SJCRH30 (cell line): ENCODE measurements at regions not wholly inside any gene's neighbourhood (a gene's known extent, or its start where the extent isn't known, plus 50 kb on each side); places are given as distances from the start of the nearest gene placed in this dataset.
A peak's percentile ranks its signal among the peaks of the same experiment; 100 is the strongest.

Experiments
- DNase-seq, 2 experiments: peaks; one replicate each; pipeline ENCODE4 v3.0.0-alpha.2; 2015 to 2020
- H3K27ac ChIP-seq: fragments of 250-450 bp; sonication (Bioruptor Pico); 2 replicates; pipeline ENCODE4 v1.5.1; 2020; ENCODE audit warnings: mild to moderate bottlenecking, moderate library complexity
- H3K27me3 ChIP-seq: fragments of 250-450 bp; sonication (Bioruptor Pico); 2 replicates; pipeline ENCODE4 v1.5.1; 2020; ENCODE audit warnings: mild to moderate bottlenecking, moderate library complexity
- H3K36me3 ChIP-seq: fragments of 250-450 bp; sonication (Bioruptor Pico); 2 replicates; pipeline ENCODE4 v1.5.1; 2020; ENCODE audit warnings: mild to moderate bottlenecking, moderate library complexity
- H3K4me1 ChIP-seq: fragments of 250-450 bp; sonication (Bioruptor Pico); 2 replicates; pipeline ENCODE4 v1.5.1; 2020; ENCODE audit warnings: mild to moderate bottlenecking, moderate library complexity
- H3K4me3 ChIP-seq: fragments of 250-450 bp; sonication (Bioruptor Pico); 2 replicates; pipeline ENCODE4 v1.5.1; 2020; ENCODE audit warnings: mild to moderate bottlenecking, moderate library complexity
- H3K9me3 ChIP-seq: fragments of 250-450 bp; sonication (Bioruptor Pico); replicated peaks from 2 replicates; pipeline ENCODE4 v1.5.1; 2020; ENCODE audit warnings: mild to moderate bottlenecking, moderate library complexity

DNA sequence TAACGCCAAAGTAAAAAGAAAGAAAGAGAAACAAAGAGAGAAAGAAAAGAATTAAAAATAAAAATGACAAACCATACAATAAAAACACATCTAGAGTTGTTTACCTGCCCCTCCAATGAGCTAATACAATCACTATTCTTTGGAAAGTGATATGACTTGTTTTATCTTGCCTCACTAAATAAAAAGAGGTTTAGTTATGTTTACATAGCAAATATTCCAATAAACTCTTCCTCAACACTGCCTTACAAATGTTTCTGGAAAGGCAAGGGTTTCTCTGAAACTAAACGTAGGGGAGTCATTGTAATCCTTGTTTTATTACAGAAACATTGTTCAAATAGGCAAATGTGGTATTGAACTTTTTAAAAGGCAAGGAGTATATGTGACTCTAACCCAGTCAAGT, 396.2 kb downstream of the EPM2A start:
- Histone ChIP-seq H3K27ac (no peak overlapping the region), H3K36me3 (no peaks in the 10 kb centered on the region), H3K4me1 (no peaks in the 10 kb centered on the region), H3K27me3 (no peaks in the 10 kb centered on the region), H3K4me3 (no peak overlapping the region), H3K9me3 (no peaks in the 10 kb centered on the region)
- DNase-seq = no peak

DNA sequence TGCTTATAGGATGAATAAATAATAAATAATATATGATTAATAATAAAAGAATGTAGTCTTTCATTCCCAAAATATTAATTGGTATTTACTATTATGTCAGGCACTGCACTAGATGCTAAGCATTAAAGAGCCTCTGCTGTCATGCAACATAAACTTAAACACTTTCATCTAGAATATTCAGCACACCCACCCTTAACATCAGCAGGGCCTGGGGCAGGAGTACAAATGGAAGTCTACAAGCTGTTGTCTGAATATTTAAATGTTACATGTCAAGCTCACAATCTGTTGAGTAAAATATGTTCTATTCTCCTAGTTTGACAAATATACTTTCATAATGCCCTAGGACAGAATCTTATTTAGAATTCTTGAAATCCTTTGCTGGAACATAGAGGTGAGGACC, 395.1 kb downstream of the EPM2A start:
- Histone ChIP-seq H3K27me3 (no peaks in the 10 kb centered on the region), H3K4me1 (no peaks in the 10 kb centered on the region)
- DNase-seq = no peak

DNA sequence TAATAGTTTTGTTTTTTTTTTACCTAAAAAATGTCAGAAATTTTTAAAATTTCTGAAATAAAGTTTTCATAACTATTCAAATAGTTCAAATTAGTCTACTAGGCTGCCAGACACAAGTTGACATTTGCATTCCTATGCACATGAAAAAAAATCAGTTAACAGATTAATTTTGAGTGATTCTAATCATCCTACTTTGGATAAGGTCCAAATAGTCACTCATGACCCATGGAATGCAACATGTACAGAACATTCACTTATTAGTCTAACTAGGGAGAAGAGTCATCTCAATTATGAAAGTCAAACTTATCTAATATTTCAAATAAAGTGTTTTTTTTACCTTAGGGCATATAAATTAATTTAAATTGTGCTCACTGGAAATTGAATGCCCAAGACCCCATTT, 390.2 kb downstream of the EPM2A start:
- Histone ChIP-seq H3K27ac (no peak overlapping the region), H3K27me3 (no peaks in the 10 kb centered on the region), H3K36me3 (no peaks in the 10 kb centered on the region), H3K4me3 (no peak overlapping the region), H3K4me1 (no peaks in the 10 kb centered on the region), H3K9me3 (no peaks in the 10 kb centered on the region)
- DNase-seq = no peak

More for the DNA sequence above, 395.1 kb downstream of the EPM2A start:
- Histone ChIP-seq H3K36me3 (no peaks in the 10 kb centered on the region), H3K4me3 (no peak overlapping the region), H3K27ac (no peak overlapping the region), H3K9me3 (no peaks in the 10 kb centered on the region)

DNA sequence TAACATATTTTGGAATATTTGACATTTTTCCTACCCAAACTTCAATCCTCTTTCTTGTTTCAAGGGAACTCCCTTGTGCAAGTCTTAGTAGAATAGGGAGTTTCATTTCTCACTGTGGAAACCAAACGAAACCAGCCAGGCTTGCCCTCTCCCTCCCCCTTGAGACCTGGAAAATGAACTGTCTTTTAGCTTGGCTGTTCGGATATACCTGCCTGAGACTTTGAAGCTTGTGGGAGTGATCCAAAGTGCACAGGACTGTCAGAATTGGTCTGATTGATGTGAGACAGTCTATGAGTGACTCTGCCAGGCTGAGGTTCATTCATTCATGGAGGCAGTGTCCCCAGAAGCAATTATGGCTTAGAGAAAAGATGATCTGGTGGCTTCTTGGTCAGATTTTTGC, 388.1 kb downstream of the EPM2A start:
- Histone ChIP-seq H3K9me3 (no peaks in the 10 kb centered on the region), H3K27me3 (no peaks in the 10 kb centered on the region)
- DNase-seq = no peak

DNA sequence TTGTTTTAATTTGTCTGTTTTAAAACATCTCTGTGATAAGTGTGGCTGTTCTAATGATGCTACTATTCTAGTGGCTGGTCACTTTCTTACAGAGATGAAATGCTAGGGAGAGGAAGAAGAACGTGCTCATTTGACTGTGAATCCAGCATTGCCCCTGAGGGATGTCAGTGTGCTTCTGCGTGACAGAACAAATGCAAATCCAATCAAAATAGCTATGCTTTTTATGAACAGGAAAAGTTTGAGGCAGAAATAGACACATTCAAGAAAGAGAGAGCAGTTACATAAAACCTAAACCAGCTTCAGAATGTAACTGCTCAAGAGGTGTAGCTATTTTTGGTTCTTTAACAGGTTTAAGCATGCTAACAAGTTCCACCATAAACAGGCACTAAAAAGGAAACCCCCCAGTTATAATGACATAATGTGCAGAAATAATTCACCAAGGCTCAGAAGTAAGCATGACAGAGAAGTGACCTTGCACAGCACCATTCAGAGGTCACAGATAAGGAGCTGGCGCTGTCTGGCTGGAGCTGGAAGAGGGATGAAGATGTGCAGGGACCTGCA, 385.3 kb downstream of the EPM2A start:
- Histone ChIP-seq H3K9me3 (no peaks in the 10 kb centered on the region), H3K36me3 (no peaks in the 10 kb centered on the region), H3K4me3 (no peak overlapping the region), H3K27ac (no peak overlapping the region), H3K27me3 (no peaks in the 10 kb centered on the region), H3K4me1 (no peaks in the 10 kb centered on the region)
- DNase-seq = no peak

More for the DNA sequence above, 388.1 kb downstream of the EPM2A start:
- no peaks in the 10 kb centered on the region for H3K36me3 ChIP-seq
- no peaks in the 10 kb centered on the region for H3K4me1 ChIP-seq
- no peak overlapping the region for H3K4me3 ChIP-seq
- no peak overlapping the region for H3K27ac ChIP-seq

DNA sequence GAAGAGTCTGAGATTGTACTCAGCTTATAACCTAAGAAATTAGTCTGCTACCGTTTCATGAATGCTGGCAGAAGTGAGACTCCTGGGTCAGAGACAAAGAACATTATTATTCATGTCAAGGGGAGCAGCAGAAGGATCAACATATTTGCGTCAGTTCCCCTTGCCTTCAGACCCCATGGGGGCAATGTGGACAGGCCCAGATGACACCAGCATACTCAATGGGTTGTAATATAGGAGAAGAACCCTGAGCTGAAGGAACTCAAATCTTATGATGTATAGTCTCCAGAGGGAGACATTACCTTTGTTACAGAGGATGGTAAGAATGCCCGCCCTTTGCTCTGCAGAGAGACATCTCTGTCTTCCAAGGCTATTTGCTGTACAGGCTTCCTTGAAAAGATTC, 384.4 kb downstream of the EPM2A start:
- Histone ChIP-seq H3K9me3 (no peaks in the 10 kb centered on the region), H3K27me3 (no peaks in the 10 kb centered on the region), H3K27ac (no peak overlapping the region), H3K4me1 (no peaks in the 10 kb centered on the region), H3K4me3 (no peak overlapping the region), H3K36me3 (no peaks in the 10 kb centered on the region)
- DNase-seq = no peak

DNA sequence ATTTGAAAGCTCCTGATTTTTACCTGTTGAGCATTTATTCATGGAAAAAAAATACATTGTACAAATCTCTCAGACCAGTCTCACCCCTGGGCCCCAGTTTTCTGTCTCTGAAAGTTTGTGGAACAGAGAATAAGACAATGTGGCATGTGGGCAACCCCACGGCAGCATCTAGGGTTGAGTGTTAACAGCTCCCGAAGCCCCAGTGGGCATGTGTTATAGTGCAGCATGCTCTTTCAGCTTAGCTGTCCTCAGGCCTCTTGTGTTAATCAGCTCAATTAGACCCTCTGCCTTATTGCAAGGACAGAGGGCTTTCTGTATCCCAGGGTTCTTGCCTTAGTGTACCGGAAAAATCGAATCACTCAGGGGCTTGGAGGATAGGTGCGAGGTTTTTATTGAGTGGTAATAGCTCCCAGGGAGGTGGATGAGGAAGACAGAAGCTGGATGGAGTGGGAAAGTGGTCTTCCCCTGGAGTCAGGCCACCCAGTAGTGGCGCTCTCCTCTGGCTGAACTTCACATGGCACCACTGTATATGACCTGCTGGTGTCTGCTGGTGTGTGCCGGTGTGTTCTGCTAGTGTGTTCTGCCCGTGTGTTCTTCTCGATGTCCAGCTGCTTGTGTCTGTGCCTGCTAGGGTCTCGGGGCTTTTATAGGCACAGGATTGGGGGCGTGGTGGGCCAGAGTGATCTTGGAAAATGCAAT, 382.8 kb downstream of the EPM2A start:
- H3K4me3 ChIP-seq = no peak overlapping the region
- no peaks in the 10 kb centered on the region for H3K27me3 ChIP-seq
- no peak for DNase-seq
- no peaks in the 10 kb centered on the region for H3K36me3 ChIP-seq
- H3K9me3 ChIP-seq = no peaks in the 10 kb centered on the region
- no peak overlapping the region for H3K27ac ChIP-seq
- no peaks in the 10 kb centered on the region for H3K4me1 ChIP-seq

- H3K36me3 ChIP-seq = no peaks in the 10 kb centered on the region
- no peaks in the 10 kb centered on the region for H3K4me1 ChIP-seq
- DNase-seq = peak in 1 of 2 experiments; percentile 13
- no peaks in the 10 kb centered on the region for H3K9me3 ChIP-seq
- H3K27me3 ChIP-seq = no peaks in the 10 kb centered on the region
- no peak overlapping the region for H3K27ac ChIP-seq
- no peak overlapping the region for H3K4me3 ChIP-seq
These were observed 374.5 kb downstream of the EPM2A start for GRCh38 chr6:145360865-145361264.

- Histone ChIP-seq H3K4me3 (no peak overlapping the region), H3K27me3 (no peaks in the 10 kb centered on the region), H3K27ac (no peak overlapping the region), H3K4me1 (no peaks in the 10 kb centered on the region), H3K36me3 (no peaks in the 10 kb centered on the region), H3K9me3 (no peaks in the 10 kb centered on the region)
- DNase-seq = no peak
These were observed 368.2 kb downstream of the EPM2A start for GRCh38 chr6:145367149-145367548.

DNA sequence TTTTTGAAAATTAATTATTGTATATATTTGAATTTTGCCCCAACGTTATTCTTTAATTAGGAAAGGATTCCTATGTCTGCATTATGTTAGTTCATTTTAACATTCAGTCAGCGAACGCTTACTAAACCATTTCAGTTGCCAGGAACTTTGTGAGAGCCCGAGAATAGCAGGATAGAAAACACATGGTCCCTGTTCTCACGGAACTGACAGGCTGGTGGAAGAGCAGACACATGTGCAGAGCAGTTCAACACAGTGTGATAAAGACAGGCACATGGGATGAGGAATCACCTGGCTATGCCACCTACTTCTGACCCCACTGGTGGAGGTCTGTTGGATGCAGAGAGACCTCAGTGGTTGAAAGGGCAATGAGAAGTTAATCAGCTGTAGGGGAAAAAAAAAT, 367.2 kb downstream of the EPM2A start:
- Histone ChIP-seq H3K4me3 (no peak overlapping the region), H3K27me3 (no peaks in the 10 kb centered on the region), H3K27ac (no peak overlapping the region), H3K4me1 (no peaks in the 10 kb centered on the region), H3K36me3 (no peaks in the 10 kb centered on the region), H3K9me3 (no peaks in the 10 kb centered on the region)
- no peak for DNase-seq

GRCh38 chr6:145370559-145370958, 364.8 kb downstream of the EPM2A start:
- no peaks in the 10 kb centered on the region for H3K4me1 ChIP-seq
- H3K36me3 ChIP-seq = no peaks in the 10 kb centered on the region
- no peak overlapping the region for H3K4me3 ChIP-seq
- DNase-seq = no peak
- no peak overlapping the region for H3K27ac ChIP-seq
- no peaks in the 10 kb centered on the region for H3K27me3 ChIP-seq
- H3K9me3 ChIP-seq = no peaks in the 10 kb centered on the region

DNA sequence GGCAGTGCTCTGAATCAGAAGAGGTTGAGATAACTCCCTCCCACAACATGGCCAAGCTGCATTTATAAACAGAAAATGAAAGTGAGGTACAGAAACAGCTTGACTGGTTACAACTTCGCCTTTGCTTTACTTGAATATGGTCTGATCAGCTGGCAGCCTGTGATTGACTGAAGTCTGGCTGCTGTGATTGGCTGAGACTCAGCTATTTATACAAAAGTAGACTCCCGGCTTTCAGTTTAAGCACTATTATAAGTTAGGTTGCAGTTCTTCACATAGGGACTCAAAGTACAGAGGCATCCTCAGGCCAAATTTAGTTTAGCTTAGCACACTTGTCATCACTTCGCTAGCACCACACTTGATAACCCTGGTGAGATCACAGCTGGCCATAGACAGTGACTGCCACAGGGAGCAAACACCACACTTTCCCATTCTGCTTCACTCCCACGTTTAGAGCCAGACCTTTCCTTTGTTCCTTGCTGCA, 362.6 kb downstream of the EPM2A start:
- no peaks in the 10 kb centered on the region for H3K9me3 ChIP-seq
- no peaks in the 10 kb centered on the region for H3K4me1 ChIP-seq
- H3K27ac ChIP-seq = no peak overlapping the region
- no peak for DNase-seq
- H3K36me3 ChIP-seq = no peaks in the 10 kb centered on the region
- H3K27me3 ChIP-seq = no peaks in the 10 kb centered on the region
- no peak overlapping the region for H3K4me3 ChIP-seq

- DNase-seq = no peak
- no peaks in the 10 kb centered on the region for H3K4me1 ChIP-seq
These were observed 361.5 kb downstream of the EPM2A start for GRCh38 chr6:145373826-145374225.

GRCh38 chr6:145374570-145374969, 360.8 kb downstream of the EPM2A start:
- no peak for DNase-seq
- H3K27ac ChIP-seq = no peak overlapping the region
- no peaks in the 10 kb centered on the region for H3K27me3 ChIP-seq
- no peaks in the 10 kb centered on the region for H3K36me3 ChIP-seq
- H3K9me3 ChIP-seq = no peaks in the 10 kb centered on the region
- no peak overlapping the region for H3K4me3 ChIP-seq
- H3K4me1 ChIP-seq = no peaks in the 10 kb centered on the region

More at GRCh38 chr6:145373826-145374225, 361.5 kb downstream of the EPM2A start:
- no peaks in the 10 kb centered on the region for H3K36me3 ChIP-seq
- H3K9me3 ChIP-seq = no peaks in the 10 kb centered on the region
- H3K27ac ChIP-seq = no peak overlapping the region
- no peaks in the 10 kb centered on the region for H3K27me3 ChIP-seq
- H3K4me3 ChIP-seq = no peak overlapping the region

DNA sequence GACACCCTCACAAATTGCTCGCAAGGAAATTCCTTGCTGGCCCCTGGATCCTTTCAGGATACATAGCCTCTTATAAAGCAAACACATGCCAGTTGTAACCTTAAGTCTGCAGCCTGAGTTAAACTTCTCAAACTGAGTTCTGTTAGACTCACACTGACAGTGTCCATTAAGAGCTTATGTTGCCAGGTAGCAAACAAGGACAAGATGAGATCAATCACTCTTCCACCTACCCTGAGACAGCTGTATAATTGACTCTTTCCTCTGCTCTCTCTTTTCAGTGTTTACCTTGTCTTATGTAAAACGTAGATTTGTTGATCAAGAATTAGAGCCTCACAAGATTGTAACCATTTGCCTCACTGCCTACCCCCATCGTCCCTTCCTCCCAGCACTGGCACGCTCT, 359.8 kb downstream of the EPM2A start:
- Histone ChIP-seq H3K4me3 (no peak overlapping the region), H3K36me3 (no peaks in the 10 kb centered on the region), H3K9me3 (no peaks in the 10 kb centered on the region), H3K27ac (no peak overlapping the region), H3K4me1 (no peaks in the 10 kb centered on the region), H3K27me3 (no peaks in the 10 kb centered on the region)
- DNase-seq = no peak

- Histone ChIP-seq H3K4me3 (no peak overlapping the region), H3K27me3 (no peaks in the 10 kb centered on the region), H3K9me3 (no peaks in the 10 kb centered on the region), H3K4me1 (no peaks in the 10 kb centered on the region), H3K36me3 (no peaks in the 10 kb centered on the region), H3K27ac (no peak overlapping the region)
- no peak for DNase-seq
These were observed 355.1 kb downstream of the EPM2A start for GRCh38 chr6:145380186-145380585.
